SK-N-SH (cell line): ENCODE measurements at regions not wholly inside any gene's neighbourhood (a gene's known extent, or its start where the extent isn't known, plus 50 kb on each side); places are given as distances from the start of the nearest gene placed in this dataset.

Experiments
- CHD2 ChIP-seq: fragments of 150-350 bp; IDR thresholded peaks from 2 replicates; pipeline ENCODE4 v1.6.1; 2018; ENCODE audit warnings: low read length; ENCODE audit not compliant: partially characterized antibody
- TF ChIP-seq, protein P1 (sequence below): fragments of 150-350 bp; IDR thresholded peaks from 2 replicates; pipeline ENCODE4 v1.6.1; 2017; ENCODE audit warnings: antibody characterized with exemption, low read length, low read depth, borderline replicate concordance

DNA sequence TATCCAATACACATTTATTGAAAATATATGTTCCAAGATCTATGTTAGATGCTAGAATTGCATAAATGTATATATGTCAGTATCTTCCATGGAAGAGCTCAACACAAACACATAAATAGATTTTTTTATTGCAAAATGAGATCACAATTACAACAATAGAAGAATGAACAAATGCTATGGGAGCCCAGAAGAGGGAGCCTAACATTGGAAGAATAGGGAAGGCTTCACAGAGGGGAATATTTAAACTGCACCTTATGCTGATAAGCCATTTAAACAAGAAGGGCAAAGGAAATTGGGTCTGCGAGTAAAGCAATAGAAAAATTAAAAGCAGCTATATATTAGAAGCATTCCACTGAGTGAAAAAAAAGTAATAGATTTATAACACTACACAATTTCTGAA, 96.1 kb upstream of the LRRC55 start:
- TF ChIP-seq CHD2, result no peak
- TF ChIP-seq, protein P1, sequence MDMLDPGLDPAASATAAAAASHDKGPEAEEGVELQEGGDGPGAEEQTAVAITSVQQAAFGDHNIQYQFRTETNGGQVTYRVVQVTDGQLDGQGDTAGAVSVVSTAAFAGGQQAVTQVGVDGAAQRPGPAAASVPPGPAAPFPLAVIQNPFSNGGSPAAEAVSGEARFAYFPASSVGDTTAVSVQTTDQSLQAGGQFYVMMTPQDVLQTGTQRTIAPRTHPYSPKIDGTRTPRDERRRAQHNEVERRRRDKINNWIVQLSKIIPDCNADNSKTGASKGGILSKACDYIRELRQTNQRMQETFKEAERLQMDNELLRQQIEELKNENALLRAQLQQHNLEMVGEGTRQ, result no peak
